Anterior cingulate cortex (tissue), 58 donors: ENCODE measurements at regions not wholly inside any gene's neighbourhood (a gene's known extent, or its start where the extent isn't known, plus 50 kb on each side); places are given as distances from the start of the nearest gene placed in this dataset.

ENCODE experiments used
- DNase-seq, 58 donors: peaks; one replicate each; lab custom pipeline; 2025; lab: John Stamatoyannopoulos, UW

GRCh38 chr4:14701389-14701788 lies 300.9 kb upstream of the CPEB2 start:
- DNase-seq: no peak

DNA sequence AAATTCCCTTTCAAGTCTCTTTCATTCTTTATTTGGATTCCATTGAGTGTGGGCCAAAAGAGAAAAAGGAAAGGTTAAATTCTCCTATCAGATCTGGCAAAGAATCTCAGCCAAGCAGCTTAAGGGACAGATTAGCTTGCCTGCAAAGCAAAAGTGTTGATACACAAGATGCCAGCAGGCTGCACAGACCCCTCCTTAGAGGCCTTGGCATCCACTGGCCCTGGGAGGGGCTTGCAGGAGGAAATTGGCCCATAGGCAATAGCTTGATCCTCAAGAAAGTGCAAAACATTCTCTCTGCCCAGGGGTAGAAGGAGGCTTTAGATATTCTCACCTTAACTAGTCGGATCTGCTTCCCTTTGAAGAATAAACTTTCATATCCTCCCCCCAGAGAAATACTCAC lies 300.4 kb upstream of the CPEB2 start:
- no peak for DNase-seq

DNA sequence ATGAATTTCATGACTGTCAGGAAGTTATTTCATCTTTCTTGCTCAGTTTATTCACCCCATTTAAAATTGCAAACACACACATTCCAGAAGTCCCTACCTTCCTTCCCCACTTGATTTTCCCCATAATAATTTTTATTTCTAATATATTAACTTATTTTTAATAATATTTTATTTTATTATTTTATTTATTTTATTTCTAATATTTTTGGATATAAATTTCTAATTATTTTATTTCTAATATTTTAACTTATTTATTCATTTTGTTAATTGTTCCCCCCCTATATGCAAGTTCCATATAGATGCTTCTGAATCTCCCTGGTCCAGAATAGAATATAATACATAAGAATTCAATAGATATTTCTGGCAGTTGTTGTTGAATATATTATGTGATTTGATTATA lies 293.7 kb upstream of the CPEB2 start:
- no peak for DNase-seq

GRCh38 chr4:14711259-14711658 lies 291.0 kb upstream of the CPEB2 start:
- no peak for DNase-seq

DNA sequence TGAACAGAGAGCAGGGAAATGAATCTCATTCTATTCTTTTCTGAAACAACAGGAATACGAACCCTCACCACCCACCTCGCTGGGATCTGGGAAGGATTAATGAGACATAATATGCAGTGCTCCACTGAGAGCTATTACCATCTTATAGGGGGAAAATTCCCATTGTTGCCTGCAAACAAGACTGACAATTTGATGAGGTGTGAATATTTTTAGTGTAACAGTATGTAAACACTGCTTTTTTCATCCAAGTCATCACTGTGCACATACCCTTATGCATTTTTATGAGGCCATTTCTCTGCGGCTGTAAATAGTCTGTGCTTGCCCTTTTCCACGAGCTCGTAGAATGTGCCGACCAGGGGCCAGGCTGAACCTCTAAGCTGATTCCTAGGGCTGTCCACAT lies 285.6 kb upstream of the CPEB2 start:
- no peak for DNase-seq

DNA sequence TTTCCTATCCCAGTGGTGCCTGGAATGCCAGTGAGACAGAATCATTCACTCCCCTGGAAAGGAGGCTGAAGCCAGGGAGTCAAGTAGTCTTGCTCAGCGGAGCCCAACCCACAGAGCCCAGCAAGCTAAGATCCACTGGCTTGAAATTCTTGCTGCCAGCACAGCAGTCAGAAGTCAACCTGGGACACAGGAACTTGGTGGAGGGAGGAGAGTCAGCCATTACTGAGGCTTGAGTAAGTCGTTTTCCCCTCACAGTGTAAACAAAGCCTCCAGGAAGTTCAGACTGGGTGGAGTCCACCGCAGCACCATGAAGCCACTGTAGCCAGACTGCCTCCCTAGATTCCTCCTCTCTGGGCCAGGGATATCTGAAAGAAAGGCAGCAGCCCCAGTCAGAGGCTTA lies 283.2 kb upstream of the CPEB2 start:
- DNase-seq: no peak

DNA sequence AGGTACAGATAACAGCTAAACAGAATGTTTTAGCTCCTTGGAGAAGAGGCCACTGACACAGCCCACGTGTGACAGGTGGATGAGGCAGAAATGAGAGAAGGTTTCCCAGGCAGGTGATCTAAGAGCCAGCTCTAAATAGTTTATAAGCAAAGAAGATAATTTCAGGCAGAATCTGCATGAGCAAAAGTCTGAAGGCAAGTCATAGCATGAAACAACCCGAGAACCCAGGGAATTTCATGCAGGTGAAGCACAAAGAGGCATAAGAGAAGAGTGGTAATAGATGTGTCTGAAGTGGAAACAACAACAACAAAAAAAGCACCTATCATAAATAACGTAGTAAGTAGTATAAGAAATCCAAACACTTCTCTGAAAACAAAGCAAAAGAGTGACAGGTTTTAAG lies 275.8 kb upstream of the CPEB2 start:
- no peak for DNase-seq

GRCh38 chr4:14726877-14727361 lies 275.4 kb upstream of the CPEB2 start:
- DNase-seq: no peak

- DNase-seq: no peak
Observed at GRCh38 chr4:14729282-14730000, 272.8 kb upstream of the CPEB2 start.

GRCh38 chr4:14742054-14742453 lies 260.2 kb upstream of the CPEB2 start:
- no peak for DNase-seq

- no peak for DNase-seq
Observed at GRCh38 chr4:14743172-14743571, 259.1 kb upstream of the CPEB2 start.

GRCh38 chr4:14743601-14744000 lies 258.7 kb upstream of the CPEB2 start:
- DNase-seq: peak in 1 of 58 donors; percentile 2

- no peak for DNase-seq
Observed at GRCh38 chr4:14744346-14744745, 257.9 kb upstream of the CPEB2 start.

- DNase-seq: peak in 14 of 58 donors; percentile 1 to 24 (median 5)
Observed at GRCh38 chr4:14749910-14750309, 252.4 kb upstream of the CPEB2 start.

GRCh38 chr4:14752341-14753046 lies 249.8 kb upstream of the CPEB2 start:
- DNase-seq: no peak

- DNase-seq: no peak
Observed at GRCh38 chr4:14767142-14767541, 235.1 kb upstream of the CPEB2 start.

- no peak for DNase-seq
Observed at GRCh38 chr4:14768449-14768848, 233.8 kb upstream of the CPEB2 start.

GRCh38 chr4:14769993-14770392 lies 232.3 kb upstream of the CPEB2 start:
- DNase-seq: peak in 1 of 58 donors; percentile 32

DNA sequence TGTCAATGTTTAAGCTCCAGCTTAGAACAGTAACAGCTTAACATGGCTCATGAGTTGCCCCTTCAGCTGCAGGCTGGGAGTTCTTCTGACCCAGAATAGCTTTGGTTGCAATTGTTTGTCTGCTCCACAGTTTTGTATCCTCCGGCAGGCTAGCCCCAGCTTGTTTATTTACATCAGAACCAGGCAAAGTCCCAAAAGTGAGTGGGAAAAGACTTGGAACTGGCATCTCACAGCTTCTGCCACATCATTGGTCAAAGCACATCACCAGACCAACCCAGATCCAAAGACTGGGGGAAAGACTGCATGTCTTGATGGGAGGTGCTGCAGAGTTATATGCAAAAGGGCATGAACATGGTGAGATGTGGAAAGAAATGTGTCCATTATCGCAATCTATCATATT lies 231.2 kb upstream of the CPEB2 start:
- peak in 14 of 58 donors; percentile 0 to 28 (median 2) for DNase-seq

DNA sequence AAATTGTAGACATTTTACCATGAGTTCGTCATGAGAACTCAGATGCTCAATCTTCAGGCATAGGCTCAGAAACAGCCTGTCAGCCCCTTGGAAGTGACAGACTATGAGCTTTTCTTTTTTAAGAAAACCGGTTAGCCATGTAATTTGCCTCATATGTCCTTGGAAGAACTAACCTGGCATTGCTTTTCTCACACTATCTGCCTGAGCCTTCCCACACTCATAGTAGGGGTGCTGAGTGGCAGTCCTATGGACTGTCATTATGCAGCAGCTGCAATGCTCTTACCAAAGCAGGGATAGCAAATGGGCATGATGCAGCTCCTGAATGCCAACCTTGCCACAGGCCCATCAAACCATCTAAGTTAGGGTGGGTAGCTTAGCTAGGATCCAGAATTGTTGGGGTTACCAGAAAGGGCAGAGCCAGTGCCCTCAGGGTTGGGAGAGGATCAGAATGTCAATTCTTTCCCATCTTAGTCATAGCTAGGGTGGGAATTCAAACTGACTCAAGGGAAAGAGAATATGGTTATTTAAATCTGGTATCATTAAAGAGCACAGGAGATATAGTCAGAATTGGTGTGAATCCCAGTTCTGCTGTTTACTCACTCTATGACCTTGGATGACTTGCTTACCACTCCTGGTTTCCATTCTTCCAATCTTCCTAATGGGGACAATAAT lies 230.6 kb upstream of the CPEB2 start:
- DNase-seq: no peak

- DNase-seq: no peak
Observed at GRCh38 chr4:14772388-14772787, 229.9 kb upstream of the CPEB2 start.
